ENCODE measurements at regions not wholly inside any gene's neighbourhood (a gene's known extent, or its start where the extent isn't known, plus 50 kb on each side); places are given as distances from the start of the nearest gene placed in this dataset.

GRCh38 chr2:14816069-14817060 lies 183.8 kb downstream of the LRATD1 start:
- TF ChIP-seq SIN3A (IDR thresholded peaks at IDR 0.05; ENCODE audit: borderline replicate concordance, insufficient read depth, low read length), result no peak

DNA sequence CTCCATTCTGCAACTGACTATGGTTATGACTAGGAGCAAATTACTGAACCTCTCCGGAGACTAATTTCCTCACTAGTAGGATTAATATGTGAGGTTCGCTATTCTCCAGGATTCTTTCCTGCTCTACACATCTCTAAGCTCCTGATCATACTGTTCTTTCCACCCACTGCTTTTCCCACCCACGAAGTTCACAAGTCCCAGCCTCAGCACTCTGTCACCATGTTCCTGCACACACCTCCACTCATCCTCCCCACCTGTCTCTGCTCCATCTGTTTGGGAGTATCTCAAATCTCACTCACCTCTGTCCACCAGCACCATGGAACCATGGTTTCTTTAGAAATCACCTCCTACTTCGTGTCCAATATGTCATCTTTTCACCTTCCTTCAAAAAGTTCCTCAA lies 185.3 kb downstream of the LRATD1 start:
- TF ChIP-seq POLR2AphosphoS5 (IDR thresholded peaks at IDR 0.05; ENCODE audit: low read depth, low read length) (no peak), TAF1 (IDR thresholded peaks at IDR 0.05; ENCODE audit: borderline replicate concordance, insufficient read depth, low read length) (no peak), SIN3A (IDR thresholded peaks at IDR 0.05; ENCODE audit: borderline replicate concordance, insufficient read depth, low read length) (no peak), FOXP2 (optimal IDR thresholded peaks at IDR 0.05; ENCODE audit: borderline replicate concordance, extremely low read depth, extremely low read length, insufficient read depth) (no peak)
- TF ChIP-seq, protein P1, sequence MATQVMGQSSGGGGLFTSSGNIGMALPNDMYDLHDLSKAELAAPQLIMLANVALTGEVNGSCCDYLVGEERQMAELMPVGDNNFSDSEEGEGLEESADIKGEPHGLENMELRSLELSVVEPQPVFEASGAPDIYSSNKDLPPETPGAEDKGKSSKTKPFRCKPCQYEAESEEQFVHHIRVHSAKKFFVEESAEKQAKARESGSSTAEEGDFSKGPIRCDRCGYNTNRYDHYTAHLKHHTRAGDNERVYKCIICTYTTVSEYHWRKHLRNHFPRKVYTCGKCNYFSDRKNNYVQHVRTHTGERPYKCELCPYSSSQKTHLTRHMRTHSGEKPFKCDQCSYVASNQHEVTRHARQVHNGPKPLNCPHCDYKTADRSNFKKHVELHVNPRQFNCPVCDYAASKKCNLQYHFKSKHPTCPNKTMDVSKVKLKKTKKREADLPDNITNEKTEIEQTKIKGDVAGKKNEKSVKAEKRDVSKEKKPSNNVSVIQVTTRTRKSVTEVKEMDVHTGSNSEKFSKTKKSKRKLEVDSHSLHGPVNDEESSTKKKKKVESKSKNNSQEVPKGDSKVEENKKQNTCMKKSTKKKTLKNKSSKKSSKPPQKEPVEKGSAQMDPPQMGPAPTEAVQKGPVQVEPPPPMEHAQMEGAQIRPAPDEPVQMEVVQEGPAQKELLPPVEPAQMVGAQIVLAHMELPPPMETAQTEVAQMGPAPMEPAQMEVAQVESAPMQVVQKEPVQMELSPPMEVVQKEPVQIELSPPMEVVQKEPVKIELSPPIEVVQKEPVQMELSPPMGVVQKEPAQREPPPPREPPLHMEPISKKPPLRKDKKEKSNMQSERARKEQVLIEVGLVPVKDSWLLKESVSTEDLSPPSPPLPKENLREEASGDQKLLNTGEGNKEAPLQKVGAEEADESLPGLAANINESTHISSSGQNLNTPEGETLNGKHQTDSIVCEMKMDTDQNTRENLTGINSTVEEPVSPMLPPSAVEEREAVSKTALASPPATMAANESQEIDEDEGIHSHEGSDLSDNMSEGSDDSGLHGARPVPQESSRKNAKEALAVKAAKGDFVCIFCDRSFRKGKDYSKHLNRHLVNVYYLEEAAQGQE (IDR thresholded peaks at IDR 0.05; ENCODE audit: insufficient read depth in 1 of 2, low read depth in 2 of 2, low read length in 2 of 2), result no peak

DNA sequence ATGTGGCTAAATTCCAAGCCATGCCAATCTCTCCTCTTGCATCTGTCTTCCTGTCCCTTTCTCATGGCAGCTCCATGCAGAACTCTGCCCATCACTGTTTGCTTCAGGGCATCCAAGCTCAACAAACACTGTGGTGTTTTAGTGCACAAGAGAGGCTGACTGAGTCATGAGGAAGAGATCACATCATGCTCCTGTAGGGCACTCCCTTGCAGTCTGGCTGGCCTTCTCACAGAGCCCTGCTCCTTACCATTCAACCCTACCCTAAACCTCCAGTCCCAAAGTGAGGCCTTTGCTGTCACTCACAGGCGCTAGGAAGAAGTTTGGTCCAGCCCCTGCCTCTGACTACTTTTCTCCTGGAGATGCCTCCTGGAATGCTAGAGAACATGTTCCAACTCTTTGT lies 194.0 kb downstream of the LRATD1 start:
- no peak for TF ChIP-seq SIN3A (IDR thresholded peaks at IDR 0.05; ENCODE audit: borderline replicate concordance, insufficient read depth, low read length)
- no peak for TF ChIP-seq FOXP2 (optimal IDR thresholded peaks at IDR 0.05; ENCODE audit: borderline replicate concordance, extremely low read depth, extremely low read length, insufficient read depth)
- TF ChIP-seq TAF1 (IDR thresholded peaks at IDR 0.05; ENCODE audit: borderline replicate concordance, insufficient read depth, low read length), result no peak
- TF ChIP-seq, protein P1 (IDR thresholded peaks at IDR 0.05; ENCODE audit: insufficient read depth in 1 of 2, low read depth in 2 of 2, low read length in 2 of 2), result no peak
- no peak for TF ChIP-seq POLR2AphosphoS5 (IDR thresholded peaks at IDR 0.05; ENCODE audit: low read depth, low read length)

GRCh38 chr2:14827226-14828023 lies 194.9 kb downstream of the LRATD1 start:
- TF ChIP-seq, protein P1 (IDR thresholded peaks at IDR 0.05; ENCODE audit: insufficient read depth in 1 of 2, low read depth in 2 of 2, low read length in 2 of 2), result no peak
- TF ChIP-seq POLR2AphosphoS5 (IDR thresholded peaks at IDR 0.05; ENCODE audit: low read depth, low read length) (no peak), TAF1 (IDR thresholded peaks at IDR 0.05; ENCODE audit: borderline replicate concordance, insufficient read depth, low read length) (no peak), SIN3A (IDR thresholded peaks at IDR 0.05; ENCODE audit: borderline replicate concordance, insufficient read depth, low read length) (no peak), FOXP2 (optimal IDR thresholded peaks at IDR 0.05; ENCODE audit: borderline replicate concordance, extremely low read depth, extremely low read length, insufficient read depth) (no peak)

DNA sequence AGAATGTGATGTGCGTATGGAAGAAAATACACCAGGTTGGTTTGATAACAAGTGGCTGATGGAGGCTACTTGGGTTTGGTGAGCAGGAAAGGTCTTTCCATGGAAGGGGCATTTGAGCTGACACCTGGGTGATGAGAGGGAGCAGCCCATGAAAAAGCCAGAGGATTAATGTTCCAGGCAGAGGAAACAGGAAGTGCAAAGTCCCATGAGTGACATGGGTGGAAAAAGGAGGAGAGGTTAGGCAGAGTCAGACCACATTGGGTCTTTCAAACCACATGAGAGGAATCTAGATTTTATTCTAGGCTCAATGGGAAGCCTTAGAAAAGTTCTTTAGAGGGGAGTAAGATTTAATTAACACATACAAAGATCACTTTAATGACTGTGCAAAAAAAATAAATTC lies 195.7 kb downstream of the LRATD1 start:
- TF ChIP-seq FOXP2 (optimal IDR thresholded peaks at IDR 0.05; ENCODE audit: borderline replicate concordance, extremely low read depth, extremely low read length, insufficient read depth) (no peak), TAF1 (IDR thresholded peaks at IDR 0.05; ENCODE audit: borderline replicate concordance, insufficient read depth, low read length) (no peak)

Data from PFSK-1 (cell line).